Ectodermal cell (in vitro differentiated cells): ENCODE measurements at regions not wholly inside any gene's neighbourhood (a gene's known extent, or its start where the extent isn't known, plus 50 kb on each side); places are given as distances from the start of the nearest gene placed in this dataset.

Source experiments
- H3K27ac ChIP-seq: 2 replicates; pipeline ENCODE4 v1.7.0; 2013; ENCODE audit warnings: mild to moderate bottlenecking, low read depth, low read length; ENCODE audit not compliant: insufficient read depth, poor library complexity, severe bottlenecking
- H3K27me3 ChIP-seq: 2 replicates; pipeline ENCODE4 v1.7.0; 2013; ENCODE audit warnings: mild to moderate bottlenecking, low read length; ENCODE audit not compliant: insufficient read depth, control insufficient read depth, poor library complexity, severe bottlenecking
- H3K36me3 ChIP-seq: one replicate; pipeline ENCODE4 v1.7.0; 2013; ENCODE audit warnings: low read length; ENCODE audit not compliant: control insufficient read depth, insufficient read depth
- H3K4me1 ChIP-seq: one replicate; pipeline ENCODE4 v1.7.0; 2013; ENCODE audit warnings: low read length; ENCODE audit not compliant: control insufficient read depth, insufficient read depth
- H3K4me3 ChIP-seq: 2 replicates; pipeline ENCODE4 v1.7.0; 2013; ENCODE audit warnings: low read depth, low read length, control low read depth; ENCODE audit not compliant: insufficient read depth
- H3K9me3 ChIP-seq: 2 replicates; pipeline ENCODE4 v1.7.0; 2013; ENCODE audit warnings: mild to moderate bottlenecking, low read length, moderate library complexity; ENCODE audit not compliant: control insufficient read depth
- WGBS, 2 experiments: methylation state at CpG; one replicate each; pipeline ENCODE4 v1.1.7; 2013; ENCODE audit warnings: missing lambda C conversion rate in 2 of 2; 5-methylcytosine and 5-hydroxymethylcytosine counted together

DNA sequence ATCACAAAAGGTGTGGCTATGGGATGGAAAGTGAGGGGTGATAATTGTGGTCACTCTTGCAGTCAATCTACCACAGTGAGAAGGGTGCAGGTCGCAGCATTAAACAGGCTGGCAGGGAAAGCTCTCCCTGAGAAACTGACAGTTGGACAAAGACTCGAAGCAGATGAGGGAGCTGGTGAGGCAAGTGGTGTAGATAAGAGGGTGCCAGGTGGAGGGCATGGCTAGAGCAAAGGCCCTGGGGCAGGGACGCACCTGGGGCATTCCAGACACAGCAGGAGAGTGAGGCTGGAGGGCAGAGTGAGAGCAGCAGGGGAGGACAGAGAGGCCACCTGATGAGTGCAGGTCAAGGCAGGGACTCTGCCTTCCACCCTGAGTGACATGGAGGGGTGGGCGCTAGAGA, 264.8 kb downstream of the PRDM2 start:
- H3K4me1 ChIP-seq = peaks cover 3% of the 10 kb centered on the region
- no peaks in the 10 kb centered on the region for H3K36me3 ChIP-seq
- no peak overlapping the region for H3K27ac ChIP-seq
- no peaks in the 10 kb centered on the region for H3K27me3 ChIP-seq
- H3K4me3 ChIP-seq = no peak overlapping the region
- no peaks in the 10 kb centered on the region for H3K9me3 ChIP-seq
- 83 to 89% methylated on average over 4 of the region's 4 CpGs for WGBS, 2 experiments

DNA sequence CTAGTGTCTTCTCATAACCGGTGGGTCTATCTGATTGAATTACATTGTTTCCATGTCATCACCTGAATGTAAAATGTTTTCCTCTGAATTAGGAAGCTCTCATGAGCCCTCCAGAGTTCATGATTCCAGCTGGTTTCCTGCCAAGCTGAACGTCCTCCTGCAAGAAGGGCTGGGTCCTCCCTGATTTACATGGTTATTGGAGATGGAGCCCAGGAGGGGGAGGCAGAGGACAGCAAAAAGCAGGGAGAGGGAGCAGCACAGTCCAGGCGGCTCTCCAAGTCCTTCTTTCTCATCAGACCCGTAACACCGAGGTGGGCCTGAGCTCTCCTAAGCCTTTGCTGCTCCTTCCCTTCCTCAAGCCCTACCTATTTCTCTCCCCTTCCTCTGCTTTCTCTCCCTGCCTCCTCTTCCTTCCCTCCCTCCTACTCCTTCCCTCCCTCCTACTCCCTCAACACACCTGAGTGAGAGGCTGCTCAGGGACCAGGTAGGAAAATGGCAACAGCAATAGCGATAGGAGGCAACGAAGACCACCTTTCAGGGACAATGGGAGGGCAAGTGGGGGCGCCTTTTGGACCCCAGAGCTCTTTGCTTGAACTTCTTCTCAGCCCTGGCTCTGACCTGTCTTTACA, 265.9 kb downstream of the PRDM2 start:
- no peak overlapping the region for H3K27ac ChIP-seq
- 43 to 45% methylated on average over 8 of the region's 8 CpGs for WGBS, 2 experiments
- peaks cover 3% of the 10 kb centered on the region for H3K4me1 ChIP-seq
- H3K27me3 ChIP-seq = no peaks in the 10 kb centered on the region
- no peaks in the 10 kb centered on the region for H3K36me3 ChIP-seq
- no peaks in the 10 kb centered on the region for H3K9me3 ChIP-seq
- H3K4me3 ChIP-seq = no peak overlapping the region

DNA sequence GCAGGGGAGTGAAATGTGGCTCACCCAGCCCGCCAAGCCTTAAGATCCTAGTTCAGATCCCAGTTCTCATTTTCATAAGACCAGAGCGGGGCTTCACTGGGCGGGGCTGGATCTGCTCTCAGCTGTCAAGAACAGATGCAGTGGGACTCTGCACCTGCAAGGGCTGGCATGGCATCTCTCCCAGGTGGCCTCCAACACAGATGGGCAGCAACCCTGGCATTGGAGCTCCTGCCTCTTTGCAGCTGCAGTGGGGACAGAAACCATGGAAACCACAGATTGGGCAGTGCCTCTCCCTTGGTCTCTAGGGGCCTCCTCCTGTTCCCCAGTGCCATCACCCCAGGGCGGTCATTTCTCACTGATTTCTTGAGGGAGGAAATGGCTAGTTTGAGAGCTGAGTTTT, 267.7 kb downstream of the PRDM2 start:
- WGBS, 2 experiments = 94 to 96% methylated on average over 4 of the region's 4 CpGs
- Histone ChIP-seq H3K4me3 (no peak overlapping the region), H3K27me3 (no peaks in the 10 kb centered on the region), H3K36me3 (no peaks in the 10 kb centered on the region), H3K27ac (no peak overlapping the region), H3K4me1 (peaks cover 3% of the 10 kb centered on the region), H3K9me3 (no peaks in the 10 kb centered on the region)

DNA sequence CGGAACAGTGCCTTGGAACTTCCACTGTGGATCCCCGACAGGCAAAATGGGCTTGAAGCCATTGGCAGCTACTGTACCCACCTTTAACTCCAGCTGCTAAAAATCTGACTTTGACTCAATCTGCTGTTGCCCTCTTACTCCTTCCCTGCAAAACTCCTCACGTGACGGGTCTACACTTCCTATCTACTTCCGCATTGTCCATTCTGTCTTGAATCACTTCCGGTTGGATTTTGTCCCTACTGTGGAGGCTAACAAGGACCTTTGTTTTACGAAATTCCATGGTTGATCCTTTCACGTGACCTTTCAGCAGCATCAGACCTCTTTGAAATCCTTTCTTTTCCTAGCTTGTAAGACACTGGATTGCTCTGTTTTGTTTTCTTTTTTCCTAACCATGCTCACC, 268.4 kb downstream of the PRDM2 start:
- no peaks in the 10 kb centered on the region for H3K36me3 ChIP-seq
- no peaks in the 10 kb centered on the region for H3K9me3 ChIP-seq
- peaks cover 3% of the 10 kb centered on the region for H3K4me1 ChIP-seq
- H3K27ac ChIP-seq = no peak overlapping the region
- WGBS, 2 experiments = 85% methylated on average over 8 of the region's 8 CpGs
- H3K4me3 ChIP-seq = no peak overlapping the region
- H3K27me3 ChIP-seq = no peaks in the 10 kb centered on the region

- H3K9me3 ChIP-seq = no peaks in the 10 kb centered on the region
- no peaks in the 10 kb centered on the region for H3K27me3 ChIP-seq
- peaks cover 3% of the 10 kb centered on the region for H3K4me1 ChIP-seq
- no peak overlapping the region for H3K4me3 ChIP-seq
- H3K27ac ChIP-seq = no peak overlapping the region
- no peaks in the 10 kb centered on the region for H3K36me3 ChIP-seq
Observed at GRCh38 chr1:13970631-13971247, 270.8 kb downstream of the PRDM2 start.

DNA sequence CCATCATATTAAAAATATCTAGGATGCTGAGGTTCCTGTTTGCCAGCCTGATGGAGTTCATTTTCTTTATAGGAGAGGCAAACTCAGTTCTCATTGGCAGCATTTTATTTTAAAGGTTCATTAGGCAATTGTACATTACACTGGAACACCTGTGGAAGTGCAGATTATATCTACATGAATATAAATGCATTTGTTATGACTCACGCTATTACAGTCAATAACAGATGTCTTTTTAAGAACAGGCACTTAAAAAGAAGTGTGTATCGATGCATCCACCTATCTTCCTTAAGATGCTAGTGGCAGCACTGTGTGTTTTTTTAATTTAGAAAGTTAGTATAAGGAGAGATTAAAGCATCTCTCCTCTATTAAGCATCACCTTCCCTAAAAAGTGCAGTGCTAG, 276.5 kb downstream of the PRDM2 start:
- H3K27ac ChIP-seq = no peak overlapping the region
- H3K4me3 ChIP-seq = no peak overlapping the region
- H3K27me3 ChIP-seq = no peaks in the 10 kb centered on the region
- no peaks in the 10 kb centered on the region for H3K9me3 ChIP-seq
- WGBS, 2 experiments = 95 to 100% methylated on average over 2 of the region's 2 CpGs
- no peaks in the 10 kb centered on the region for H3K36me3 ChIP-seq
- H3K4me1 ChIP-seq = no peaks in the 10 kb centered on the region

DNA sequence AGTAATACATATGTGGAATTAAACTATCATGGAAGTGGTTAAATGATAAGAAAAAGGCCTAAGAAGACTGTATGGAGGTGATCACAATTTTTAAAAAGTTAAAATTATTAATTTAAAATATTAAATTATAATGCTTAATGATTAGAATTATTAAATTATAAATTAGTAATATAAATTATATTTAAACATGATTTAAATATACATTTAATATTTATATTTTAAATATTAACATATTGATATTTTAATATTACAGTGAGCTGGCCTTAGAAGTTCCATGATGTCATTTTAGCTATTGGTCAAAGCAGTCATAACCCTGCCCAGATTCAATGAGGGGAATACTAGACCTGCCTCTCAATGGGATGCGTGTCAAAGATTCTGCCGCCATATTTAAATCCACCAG, 281.2 kb downstream of the PRDM2 start:
- H3K36me3 ChIP-seq = no peaks in the 10 kb centered on the region
- H3K4me1 ChIP-seq = no peaks in the 10 kb centered on the region
- no peaks in the 10 kb centered on the region for H3K9me3 ChIP-seq
- no peak overlapping the region for H3K4me3 ChIP-seq
- WGBS, 2 experiments = 89 to 99% methylated on average over 2 of the region's 2 CpGs
- no peak overlapping the region for H3K27ac ChIP-seq
- no peaks in the 10 kb centered on the region for H3K27me3 ChIP-seq

DNA sequence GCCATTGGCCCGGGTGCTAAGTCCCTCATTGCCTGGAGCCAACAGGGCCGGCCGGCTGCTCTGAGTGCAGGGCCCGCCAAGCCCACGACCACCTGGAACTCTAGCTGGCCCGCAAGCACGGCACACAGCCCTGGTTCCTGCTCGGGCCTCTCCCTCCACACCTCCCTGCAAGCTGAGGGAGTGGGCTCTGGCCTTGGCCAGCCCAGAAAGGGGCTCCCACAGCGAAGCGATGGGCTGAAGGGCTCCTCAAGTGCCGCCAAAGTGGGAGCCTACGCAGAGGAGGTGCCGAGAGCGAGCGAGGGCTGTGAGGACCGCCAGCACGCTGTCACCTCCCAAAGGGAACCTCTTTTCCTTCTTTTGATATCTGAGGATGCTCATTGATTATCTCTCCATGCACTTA, 283.4 kb downstream of the PRDM2 start:
- Histone ChIP-seq H3K4me1 (no peaks in the 10 kb centered on the region), H3K27me3 (no peaks in the 10 kb centered on the region), H3K4me3 (no peak overlapping the region), H3K36me3 (no peaks in the 10 kb centered on the region), H3K9me3 (no peaks in the 10 kb centered on the region), H3K27ac (no peak overlapping the region)
- WGBS, 2 experiments = 95 to 97% methylated on average over 17 of the region's 17 CpGs

GRCh38 chr1:13990939-13991338, 291.0 kb downstream of the PRDM2 start:
- Histone ChIP-seq H3K9me3 (no peaks in the 10 kb centered on the region), H3K4me1 (no peaks in the 10 kb centered on the region), H3K27ac (no peak overlapping the region), H3K36me3 (no peaks in the 10 kb centered on the region), H3K27me3 (no peaks in the 10 kb centered on the region), H3K4me3 (no peak overlapping the region)
- 88 to 91% methylated on average over 5 of the region's 5 CpGs for WGBS, 2 experiments

DNA sequence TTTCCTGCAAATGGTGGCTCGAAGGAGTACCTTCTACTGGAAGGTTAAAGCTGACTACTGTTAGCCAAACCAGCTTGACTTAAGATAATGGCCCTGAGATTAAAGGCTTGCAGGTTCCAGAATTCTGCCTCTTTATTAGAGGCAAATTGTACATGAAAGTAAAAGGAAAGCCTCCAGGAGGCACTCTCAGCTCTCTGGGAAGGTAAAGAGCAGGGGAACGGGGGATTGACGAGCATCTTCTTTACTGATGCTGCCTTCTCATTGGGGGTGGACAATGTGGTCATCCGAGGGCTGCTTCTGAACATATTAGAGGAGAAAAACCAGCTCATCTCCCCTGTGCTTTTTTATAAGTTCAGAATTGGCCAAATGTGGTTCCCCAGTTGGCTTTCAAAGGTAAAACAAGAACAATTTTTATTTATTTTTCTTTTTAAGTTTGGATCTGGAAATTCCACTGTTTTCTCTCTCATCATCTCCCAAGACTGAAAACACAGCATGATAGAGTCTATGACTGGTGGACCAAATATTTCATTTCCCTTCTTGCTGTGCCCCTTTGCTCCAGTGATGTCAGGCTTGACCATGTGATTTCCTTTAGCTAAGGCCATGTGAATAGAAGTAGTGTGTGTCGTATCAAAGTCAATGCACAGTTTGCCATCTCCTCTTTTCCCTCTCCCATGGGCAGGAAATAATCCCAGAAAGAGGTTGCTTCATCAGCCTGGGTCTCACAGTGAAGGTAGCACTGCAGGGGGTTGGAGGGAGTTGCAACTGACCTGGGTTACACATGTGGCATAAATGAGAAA, 292.7 kb downstream of the PRDM2 start:
- 77 to 81% methylated on average over 5 of the region's 5 CpGs for WGBS, 2 experiments
- no peak overlapping the region for H3K27ac ChIP-seq
- H3K27me3 ChIP-seq = no peaks in the 10 kb centered on the region
- no peaks in the 10 kb centered on the region for H3K9me3 ChIP-seq
- no peaks in the 10 kb centered on the region for H3K4me1 ChIP-seq
- no peak overlapping the region for H3K4me3 ChIP-seq
- no peaks in the 10 kb centered on the region for H3K36me3 ChIP-seq
